NAMALWA (cell line): ENCODE measurements at regions not wholly inside any gene's neighbourhood (a gene's known extent, or its start where the extent isn't known, plus 50 kb on each side); places are given as distances from the start of the nearest gene placed in this dataset.

Source experiments
- DNase-seq: peaks from one replicate; pipeline ENCODE4 v3.0.0-alpha.2; 2015; ENCODE audit warnings: low spot score

DNA sequence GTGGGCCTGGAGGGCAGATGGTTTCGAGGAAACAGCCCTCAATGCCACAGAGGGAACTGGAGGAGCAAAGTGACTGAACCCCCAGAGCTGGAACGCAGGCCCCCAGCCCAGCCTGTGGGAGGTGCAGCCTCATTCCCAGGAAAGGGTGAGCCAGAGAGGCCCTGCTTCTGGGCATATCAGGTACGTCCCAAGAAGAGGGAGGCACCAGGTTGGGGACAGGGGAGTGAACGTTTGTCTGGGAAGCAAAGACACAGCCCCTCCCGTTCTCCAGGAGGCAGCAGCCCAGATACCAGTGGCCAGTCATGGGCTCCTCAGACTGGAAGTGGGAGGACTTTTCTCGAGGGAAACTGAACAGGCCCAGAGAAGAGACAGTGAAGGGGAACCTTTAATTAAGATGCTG lies 74.3 kb upstream of the RET start:
- DNase-seq = no peak

DNA sequence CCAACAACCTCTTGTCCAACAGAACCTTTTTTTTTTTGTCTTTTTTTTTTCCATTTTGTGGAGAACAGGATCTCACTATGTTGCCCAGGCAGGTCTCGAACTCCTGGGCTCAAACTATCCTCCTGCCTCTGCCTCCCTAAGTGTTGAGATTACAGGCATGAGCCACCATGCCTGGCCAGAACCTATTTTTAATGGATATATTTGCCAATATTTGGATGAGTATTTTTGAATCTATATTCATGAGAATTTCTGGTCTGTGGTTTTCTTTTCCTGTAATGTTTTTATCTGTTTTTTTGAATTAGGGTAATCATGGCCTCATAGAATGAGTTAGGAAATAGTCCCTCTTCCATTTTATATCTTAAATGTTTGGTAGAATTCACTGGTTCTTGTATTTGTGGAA lies 70.4 kb upstream of the RET start:
- DNase-seq = no peak

DNA sequence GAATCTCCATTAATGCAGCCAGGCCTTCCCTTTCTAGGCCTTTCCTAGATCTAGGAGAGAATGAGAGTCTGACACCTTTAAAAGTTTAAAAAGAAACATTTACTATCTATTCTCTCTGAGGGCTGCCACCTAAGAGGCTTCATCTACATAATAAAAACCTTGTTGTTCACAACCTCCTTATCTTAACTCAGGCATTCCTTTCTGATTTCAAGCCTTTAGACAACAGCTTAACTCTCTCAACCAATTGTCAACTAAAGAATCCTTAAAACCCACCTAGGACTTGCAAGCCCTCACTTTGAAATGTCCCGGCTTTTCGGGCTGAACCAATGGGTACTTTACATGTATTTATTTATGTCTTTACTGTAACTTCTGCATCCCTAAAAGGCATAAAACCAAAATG lies 64.3 kb upstream of the RET start:
- DNase-seq = no peak

DNA sequence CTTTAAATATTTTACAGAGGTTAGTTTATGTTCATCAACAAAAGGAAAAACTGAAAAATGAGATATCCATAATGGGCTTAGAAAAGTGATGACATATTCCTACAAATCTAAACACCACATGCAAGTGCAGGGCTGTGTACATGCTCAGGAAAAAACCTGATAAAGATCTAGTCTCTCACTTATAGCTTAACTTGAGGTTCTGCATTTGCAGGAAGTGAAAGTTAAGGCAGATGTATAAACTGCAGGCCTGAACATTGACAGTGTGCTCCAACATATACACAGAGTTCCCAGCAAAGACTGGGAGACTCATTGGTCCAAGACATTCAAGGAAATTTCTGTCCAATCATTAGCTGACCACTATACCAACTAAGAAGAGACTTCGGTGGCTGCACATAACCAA lies 63.8 kb upstream of the RET start:
- DNase-seq = no peak

DNA sequence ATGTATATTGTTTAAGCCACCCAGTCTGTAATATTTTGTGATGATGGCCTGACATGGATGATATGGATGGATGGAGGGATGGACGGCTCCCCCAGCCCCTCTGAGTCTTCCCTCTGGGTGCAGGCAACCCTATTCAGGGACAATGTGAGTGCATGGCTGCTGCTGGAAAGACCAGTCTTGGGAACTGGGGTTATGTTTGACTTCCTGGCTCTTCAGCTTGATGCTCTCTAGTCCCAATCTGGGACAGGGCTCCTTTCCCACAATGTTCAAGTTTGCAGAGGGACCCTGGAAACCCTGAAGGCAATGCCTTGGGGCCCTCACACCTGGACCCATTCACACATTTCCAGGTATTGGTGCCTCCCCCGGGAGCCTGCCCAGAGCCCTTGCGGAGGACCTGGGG lies 52.3 kb upstream of the RET start:
- no peak for DNase-seq

DNA sequence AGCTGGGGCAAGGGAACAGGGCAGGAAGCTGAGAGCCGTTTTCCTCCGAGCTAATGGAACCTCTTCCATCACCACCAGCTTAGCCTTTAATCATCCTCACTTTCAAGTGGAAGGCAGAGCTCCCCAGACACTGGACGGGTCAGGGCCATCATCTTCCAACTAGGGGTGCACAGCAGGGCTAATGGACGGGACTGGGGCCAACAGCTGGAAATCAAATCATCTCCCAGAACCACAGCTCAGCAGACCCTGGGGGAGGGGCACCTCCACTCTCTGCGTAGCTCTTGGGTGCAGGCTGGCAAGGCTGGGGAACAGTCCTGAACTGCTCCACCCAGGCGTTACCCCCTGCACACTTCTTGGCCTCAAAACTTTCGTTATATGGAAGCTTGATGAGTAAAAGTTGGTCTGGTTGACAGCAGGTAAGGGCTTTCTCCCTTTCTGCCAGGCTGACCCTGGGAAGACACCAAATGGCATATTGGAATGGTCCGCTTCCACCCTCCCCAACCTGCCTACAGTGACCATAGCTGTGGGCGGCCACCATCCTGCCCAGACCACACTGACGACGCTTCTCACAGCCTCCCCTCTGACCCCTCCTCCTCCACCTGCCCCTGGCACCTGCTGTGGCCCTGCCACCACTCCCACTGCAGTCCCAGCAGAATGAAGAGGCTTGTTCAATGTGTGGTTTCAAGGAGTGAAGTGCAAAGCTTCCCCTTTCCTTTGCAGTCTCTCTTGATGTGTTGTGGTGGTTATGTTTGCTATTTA lies 51.7 kb upstream of the RET start:
- no peak for DNase-seq

DNA sequence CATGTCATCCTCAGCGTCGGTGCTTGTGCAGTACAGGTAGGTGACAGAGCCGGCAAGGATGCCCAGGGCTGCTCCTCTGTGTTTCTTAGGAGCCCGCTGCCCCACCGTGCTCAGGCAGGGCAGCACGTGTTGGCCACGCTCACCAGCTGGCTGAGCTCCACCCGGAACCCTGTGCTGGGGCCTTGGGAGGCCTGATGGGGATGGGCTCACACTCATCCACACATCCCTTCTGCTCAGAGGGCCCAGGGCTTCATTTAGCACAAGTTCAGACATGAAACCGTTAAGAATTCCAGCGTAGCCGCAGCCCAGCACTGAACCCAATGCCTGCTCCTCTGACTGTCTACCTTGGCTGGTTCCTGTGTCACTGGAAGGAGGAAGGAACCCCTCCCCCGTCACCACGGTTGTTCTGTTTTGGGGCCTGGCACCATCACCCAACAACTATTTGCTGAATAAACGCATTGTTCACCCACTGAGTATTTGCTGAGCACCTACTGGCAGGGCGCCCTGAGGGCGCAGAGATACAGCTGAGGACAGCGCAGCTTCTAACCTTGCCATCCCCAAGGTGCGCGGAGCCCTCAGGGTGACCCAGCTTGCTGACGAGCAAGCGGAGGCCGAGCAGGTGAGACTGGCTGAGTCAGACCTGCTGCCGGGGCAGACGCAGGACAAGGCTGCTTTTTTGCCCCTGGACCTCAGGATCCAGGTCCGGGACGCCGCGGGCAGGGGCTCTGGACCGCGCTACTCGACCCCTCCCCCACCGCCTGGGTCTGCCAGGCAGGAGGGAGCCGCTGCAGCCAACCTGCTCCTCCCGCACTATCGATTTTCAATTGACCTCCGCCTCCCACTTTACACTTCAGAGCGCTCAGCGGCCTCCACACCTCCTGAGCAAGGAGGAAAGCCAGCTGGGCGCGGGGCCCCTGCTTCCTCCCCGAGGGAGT lies 50.6 kb upstream of the RET start:
- no peak for DNase-seq
